ENCODE measurements at regions not wholly inside any gene's neighbourhood (a gene's known extent, or its start where the extent isn't known, plus 50 kb on each side); places are given as distances from the start of the nearest gene placed in this dataset.

GRCh38 chr1:38120552-38121230 lies 74.1 kb upstream of the POU3F1 start:
- no peaks in the 10 kb centered on the region for H3K36me3 ChIP-seq (ENCODE audit: control insufficient read depth in 5 of 5, insufficient read depth in 5 of 5, low read length in 5 of 5)
- no peaks in the 10 kb centered on the region for H3K9me3 ChIP-seq (ENCODE audit: control insufficient read depth in 5 of 5, low read length in 5 of 5)
- H3K9ac ChIP-seq (ENCODE audit: low read length in 5 of 5): no peak overlapping the region
- peaks cover 0 to 12% (median 6%) of the 10 kb centered on the region in 5 donors for H3K27me3 ChIP-seq (ENCODE audit: control insufficient read depth in 5 of 5, insufficient read depth in 4 of 5, low read length in 5 of 5)
- H3K4me3 ChIP-seq (ENCODE audit: low read depth in 1 of 5, low read length in 5 of 5): no peak overlapping the region
- no peaks in the 10 kb centered on the region for H3K4me1 ChIP-seq (ENCODE audit: control insufficient read depth in 5 of 5, insufficient read depth in 5 of 5, low read length in 5 of 5)
- H3K27ac ChIP-seq (ENCODE audit: low read depth, low read length): no peak overlapping the region

DNA sequence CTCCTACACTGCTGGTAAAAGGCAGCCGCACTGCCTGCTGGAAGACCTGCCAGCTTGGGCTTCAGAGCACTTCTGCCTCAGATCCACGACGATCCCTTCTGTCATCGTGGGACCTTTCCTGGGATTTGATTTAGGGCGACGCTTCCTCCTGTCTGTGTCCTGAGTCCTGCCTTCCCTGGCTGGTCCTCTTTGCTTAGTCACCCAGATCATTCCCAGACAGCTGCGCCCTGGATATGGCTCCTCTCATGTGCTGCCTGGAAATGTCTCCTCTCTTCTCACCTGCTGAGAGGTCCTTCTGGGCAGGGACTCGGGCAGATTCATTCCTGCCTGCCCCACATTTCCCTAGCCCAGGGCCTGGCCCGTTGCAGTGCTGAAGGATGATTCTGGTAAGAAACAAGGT lies 72.4 kb upstream of the POU3F1 start:
- no peak overlapping the region for H3K9ac ChIP-seq (ENCODE audit: low read length in 5 of 5)
- H3K4me1 ChIP-seq (ENCODE audit: control insufficient read depth in 5 of 5, insufficient read depth in 5 of 5, low read length in 5 of 5): peaks cover 2 to 8% (median 6%) of the 10 kb centered on the region in 5 donors
- no peaks in the 10 kb centered on the region for H3K36me3 ChIP-seq (ENCODE audit: control insufficient read depth in 5 of 5, insufficient read depth in 5 of 5, low read length in 5 of 5)
- H3K27me3 ChIP-seq (ENCODE audit: control insufficient read depth in 5 of 5, insufficient read depth in 4 of 5, low read length in 5 of 5): peaks cover 0 to 6% (median 2%) of the 10 kb centered on the region in 5 donors
- no peaks in the 10 kb centered on the region for H3K9me3 ChIP-seq (ENCODE audit: control insufficient read depth in 5 of 5, low read length in 5 of 5)
- no peak overlapping the region for H3K27ac ChIP-seq (ENCODE audit: low read depth, low read length)
- no peak overlapping the region for H3K4me3 ChIP-seq (ENCODE audit: low read depth in 1 of 5, low read length in 5 of 5)

GRCh38 chr1:38117444-38117887 lies 70.9 kb upstream of the POU3F1 start:
- Histone ChIP-seq H3K4me1 (ENCODE audit: control insufficient read depth in 5 of 5, insufficient read depth in 5 of 5, low read length in 5 of 5) (peaks cover 2 to 8% (median 6%) of the 10 kb centered on the region in 5 donors), H3K9ac (ENCODE audit: low read length in 5 of 5) (no peak overlapping the region), H3K4me3 (ENCODE audit: low read depth in 1 of 5, low read length in 5 of 5) (no peak overlapping the region), H3K9me3 (ENCODE audit: control insufficient read depth in 5 of 5, low read length in 5 of 5) (no peaks in the 10 kb centered on the region), H3K36me3 (ENCODE audit: control insufficient read depth in 5 of 5, insufficient read depth in 5 of 5, low read length in 5 of 5) (no peaks in the 10 kb centered on the region), H3K27ac (ENCODE audit: low read depth, low read length) (no peak overlapping the region), H3K27me3 (ENCODE audit: control insufficient read depth in 5 of 5, insufficient read depth in 4 of 5, low read length in 5 of 5) (peaks cover 0 to 4% (median 0%) of the 10 kb centered on the region in 5 donors)

DNA sequence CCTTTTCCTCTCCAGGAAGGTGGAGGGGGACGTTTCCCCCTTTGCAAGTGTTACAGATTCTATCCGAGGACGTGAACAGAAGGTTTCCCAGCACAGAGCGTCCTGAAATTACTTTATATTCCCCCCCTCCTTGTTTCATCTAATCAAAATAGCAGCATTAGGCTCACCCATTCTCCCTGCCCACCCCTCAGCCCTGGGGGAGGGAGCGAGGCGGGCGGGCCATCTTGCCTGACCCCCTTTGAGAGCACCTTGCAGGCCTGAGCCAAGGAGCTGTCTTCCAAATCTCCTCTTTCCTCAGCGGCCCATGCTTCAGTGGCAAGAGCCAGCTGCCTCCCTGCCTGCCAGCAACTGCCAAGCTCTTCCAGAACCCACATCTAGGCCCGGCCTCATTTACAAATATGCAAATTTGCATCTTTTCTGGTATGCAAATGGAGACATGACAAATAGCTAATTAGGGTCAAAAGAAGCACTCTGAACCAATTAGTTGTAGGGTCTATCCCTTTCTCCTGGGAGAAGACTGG lies 69.1 kb upstream of the POU3F1 start:
- Histone ChIP-seq H3K4me3 (ENCODE audit: low read depth in 1 of 5, low read length in 5 of 5) (no peak overlapping the region), H3K9ac (ENCODE audit: low read length in 5 of 5) (no peak overlapping the region), H3K27ac (ENCODE audit: low read depth, low read length) (no peak overlapping the region), H3K9me3 (ENCODE audit: control insufficient read depth in 5 of 5, low read length in 5 of 5) (no peaks in the 10 kb centered on the region), H3K27me3 (ENCODE audit: control insufficient read depth in 5 of 5, insufficient read depth in 4 of 5, low read length in 5 of 5) (peaks cover 0 to 4% (median 0%) of the 10 kb centered on the region in 5 donors), H3K4me1 (ENCODE audit: control insufficient read depth in 5 of 5, insufficient read depth in 5 of 5, low read length in 5 of 5) (peaks cover 2 to 8% (median 6%) of the 10 kb centered on the region in 5 donors), H3K36me3 (ENCODE audit: control insufficient read depth in 5 of 5, insufficient read depth in 5 of 5, low read length in 5 of 5) (no peaks in the 10 kb centered on the region)

- Histone ChIP-seq H3K27me3 (ENCODE audit: control insufficient read depth in 5 of 5, insufficient read depth in 4 of 5, low read length in 5 of 5) (peaks cover 0 to 4% (median 0%) of the 10 kb centered on the region in 5 donors), H3K4me3 (ENCODE audit: low read depth in 1 of 5, low read length in 5 of 5) (no peak overlapping the region), H3K9me3 (ENCODE audit: control insufficient read depth in 5 of 5, low read length in 5 of 5) (peaks cover 0 to 2% (median 2%) of the 10 kb centered on the region in 5 donors), H3K9ac (ENCODE audit: low read length in 5 of 5) (no peak overlapping the region), H3K36me3 (ENCODE audit: control insufficient read depth in 5 of 5, insufficient read depth in 5 of 5, low read length in 5 of 5) (no peaks in the 10 kb centered on the region), H3K4me1 (ENCODE audit: control insufficient read depth in 5 of 5, insufficient read depth in 5 of 5, low read length in 5 of 5) (peaks cover 2 to 8% (median 6%) of the 10 kb centered on the region in 5 donors), H3K27ac (ENCODE audit: low read depth, low read length) (no peak overlapping the region)
These were observed 68.6 kb upstream of the POU3F1 start for GRCh38 chr1:38115226-38115625.

DNA sequence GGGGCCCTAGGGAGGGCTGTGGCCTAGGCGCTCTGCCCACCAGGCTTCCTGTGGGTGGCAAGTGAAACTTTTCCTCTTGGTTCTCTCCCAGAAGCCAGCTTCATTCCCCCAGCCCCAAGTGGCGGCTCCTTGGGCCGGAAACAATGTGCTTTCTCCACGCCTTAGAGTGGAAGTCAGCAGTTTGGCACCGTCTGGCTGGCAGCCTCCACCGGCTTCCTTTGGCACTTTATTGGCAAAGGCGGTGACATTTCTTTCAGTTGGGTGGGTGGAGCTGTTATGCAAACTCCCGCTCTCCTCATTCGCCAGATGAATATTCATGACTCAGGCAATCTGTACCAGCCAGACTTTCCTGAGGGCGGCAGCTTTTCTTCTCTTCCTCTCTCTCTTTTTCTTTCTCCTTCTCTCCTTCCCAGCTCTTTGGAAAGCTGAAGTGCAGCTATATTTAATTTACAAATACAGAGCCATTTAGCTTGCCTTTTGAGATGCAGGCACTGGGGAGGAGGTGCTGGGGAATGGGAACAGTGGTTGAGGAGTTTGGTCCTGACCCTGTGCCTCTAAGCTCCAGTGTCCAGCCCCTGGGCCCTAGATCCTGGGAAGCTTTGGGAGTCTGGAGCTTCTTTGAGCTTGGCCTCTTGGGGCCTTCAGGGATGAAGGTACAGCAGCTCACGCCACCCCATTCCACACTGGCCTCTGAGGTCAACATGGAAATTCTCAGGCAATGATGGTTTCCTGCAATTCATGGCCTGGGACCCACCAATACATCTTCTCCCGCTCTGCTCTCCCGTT lies 67.8 kb upstream of the POU3F1 start:
- Histone ChIP-seq H3K9ac (ENCODE audit: low read length in 5 of 5) (no peak overlapping the region), H3K4me3 (ENCODE audit: low read depth in 1 of 5, low read length in 5 of 5) (no peak overlapping the region), H3K27me3 (ENCODE audit: control insufficient read depth in 5 of 5, insufficient read depth in 4 of 5, low read length in 5 of 5) (peaks cover 0 to 4% (median 0%) of the 10 kb centered on the region in 5 donors), H3K4me1 (ENCODE audit: control insufficient read depth in 5 of 5, insufficient read depth in 5 of 5, low read length in 5 of 5) (peaks cover 2 to 8% (median 6%) of the 10 kb centered on the region in 5 donors), H3K9me3 (ENCODE audit: control insufficient read depth in 5 of 5, low read length in 5 of 5) (peaks cover 0 to 4% (median 3%) of the 10 kb centered on the region in 5 donors), H3K36me3 (ENCODE audit: control insufficient read depth in 5 of 5, insufficient read depth in 5 of 5, low read length in 5 of 5) (no peaks in the 10 kb centered on the region), H3K27ac (ENCODE audit: low read depth, low read length) (no peak overlapping the region)

- H3K27ac ChIP-seq (ENCODE audit: low read depth, low read length): no peak overlapping the region
- no peaks in the 10 kb centered on the region for H3K36me3 ChIP-seq (ENCODE audit: control insufficient read depth in 5 of 5, insufficient read depth in 5 of 5, low read length in 5 of 5)
- peaks cover 0 to 4% (median 3%) of the 10 kb centered on the region in 5 donors for H3K9me3 ChIP-seq (ENCODE audit: control insufficient read depth in 5 of 5, low read length in 5 of 5)
- no peaks in the 10 kb centered on the region for H3K27me3 ChIP-seq (ENCODE audit: control insufficient read depth in 5 of 5, insufficient read depth in 4 of 5, low read length in 5 of 5)
- no peak overlapping the region for H3K9ac ChIP-seq (ENCODE audit: low read length in 5 of 5)
- peaks cover 2 to 8% (median 6%) of the 10 kb centered on the region in 5 donors for H3K4me1 ChIP-seq (ENCODE audit: control insufficient read depth in 5 of 5, insufficient read depth in 5 of 5, low read length in 5 of 5)
- H3K4me3 ChIP-seq (ENCODE audit: low read depth in 1 of 5, low read length in 5 of 5): no peak overlapping the region
These were observed 66.6 kb upstream of the POU3F1 start for GRCh38 chr1:38113159-38113666.

DNA sequence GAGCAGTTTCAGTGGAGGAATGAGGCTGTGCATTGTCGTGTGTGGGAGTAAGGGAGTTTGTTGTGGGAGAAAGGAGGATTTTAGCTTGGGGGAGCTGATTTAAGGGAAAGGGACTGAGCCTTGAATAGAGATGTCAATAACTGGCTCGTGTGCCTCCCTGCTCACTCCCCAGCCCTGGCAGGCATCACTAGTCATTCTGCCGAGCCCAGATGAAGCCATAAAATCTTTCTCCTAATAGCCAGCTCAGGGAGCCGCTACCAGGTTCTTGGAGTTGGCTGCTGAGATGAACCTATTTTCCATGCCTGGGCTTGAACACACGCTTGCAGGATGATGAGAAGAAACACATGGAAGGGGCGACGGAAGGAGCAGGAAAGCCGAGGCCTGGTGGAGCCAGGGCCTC lies 65.0 kb upstream of the POU3F1 start:
- Histone ChIP-seq H3K9me3 (ENCODE audit: control insufficient read depth in 5 of 5, low read length in 5 of 5) (peaks cover 0 to 4% (median 3%) of the 10 kb centered on the region in 5 donors), H3K4me3 (ENCODE audit: low read depth in 1 of 5, low read length in 5 of 5) (no peak overlapping the region), H3K4me1 (ENCODE audit: control insufficient read depth in 5 of 5, insufficient read depth in 5 of 5, low read length in 5 of 5) (peaks cover 2 to 8% (median 6%) of the 10 kb centered on the region in 5 donors)

GRCh38 chr1:38105267-38105666 lies 58.7 kb upstream of the POU3F1 start:
- no peaks in the 10 kb centered on the region for H3K36me3 ChIP-seq (ENCODE audit: control insufficient read depth in 5 of 5, insufficient read depth in 5 of 5, low read length in 5 of 5)
- H3K9me3 ChIP-seq (ENCODE audit: control insufficient read depth in 5 of 5, low read length in 5 of 5): peaks cover 0 to 2% (median 2%) of the 10 kb centered on the region in 5 donors
- no peak overlapping the region for H3K4me3 ChIP-seq (ENCODE audit: low read depth in 1 of 5, low read length in 5 of 5)
- no peaks in the 10 kb centered on the region for H3K4me1 ChIP-seq (ENCODE audit: control insufficient read depth in 5 of 5, insufficient read depth in 5 of 5, low read length in 5 of 5)
- no peak overlapping the region for H3K9ac ChIP-seq (ENCODE audit: low read length in 5 of 5)
- H3K27me3 ChIP-seq (ENCODE audit: control insufficient read depth in 5 of 5, insufficient read depth in 4 of 5, low read length in 5 of 5): peaks cover 0 to 7% (median 3%) of the 10 kb centered on the region in 5 donors
- H3K27ac ChIP-seq (ENCODE audit: low read depth, low read length): no peak overlapping the region

More for the DNA sequence above, 65.0 kb upstream of the POU3F1 start:
- Histone ChIP-seq H3K9ac (ENCODE audit: low read length in 5 of 5) (no peak overlapping the region), H3K27me3 (ENCODE audit: control insufficient read depth in 5 of 5, insufficient read depth in 4 of 5, low read length in 5 of 5) (no peaks in the 10 kb centered on the region), H3K27ac (ENCODE audit: low read depth, low read length) (no peak overlapping the region), H3K36me3 (ENCODE audit: control insufficient read depth in 5 of 5, insufficient read depth in 5 of 5, low read length in 5 of 5) (no peaks in the 10 kb centered on the region)

- Histone ChIP-seq H3K27ac (ENCODE audit: low read depth, low read length) (no peak overlapping the region), H3K4me1 (ENCODE audit: control insufficient read depth in 5 of 5, insufficient read depth in 5 of 5, low read length in 5 of 5) (no peaks in the 10 kb centered on the region), H3K36me3 (ENCODE audit: control insufficient read depth in 5 of 5, insufficient read depth in 5 of 5, low read length in 5 of 5) (no peaks in the 10 kb centered on the region)
These were observed 56.0 kb upstream of the POU3F1 start for GRCh38 chr1:38102636-38103035.

More at GRCh38 chr1:38102636-38103035, 56.0 kb upstream of the POU3F1 start:
- peaks cover 4 to 7% (median 5%) of the 10 kb centered on the region in 5 donors for H3K27me3 ChIP-seq (ENCODE audit: control insufficient read depth in 5 of 5, insufficient read depth in 4 of 5, low read length in 5 of 5)
- H3K9me3 ChIP-seq (ENCODE audit: control insufficient read depth in 5 of 5, low read length in 5 of 5): no peaks in the 10 kb centered on the region
- no peak overlapping the region for H3K9ac ChIP-seq (ENCODE audit: low read length in 5 of 5)
- no peak overlapping the region for H3K4me3 ChIP-seq (ENCODE audit: low read depth in 1 of 5, low read length in 5 of 5)

Measured in subcutaneous abdominal adipose tissue (tissue), 5 donors.